ENCODE measurements at regions not wholly inside any gene's neighbourhood (a gene's known extent, or its start where the extent isn't known, plus 50 kb on each side); places are given as distances from the start of the nearest gene placed in this dataset.

- no peak for DNase-seq (ENCODE audit: low spot score)
Measured at GRCh38 chr1:29460041-29460610, 223.8 kb downstream of the PTPRU start.

DNA sequence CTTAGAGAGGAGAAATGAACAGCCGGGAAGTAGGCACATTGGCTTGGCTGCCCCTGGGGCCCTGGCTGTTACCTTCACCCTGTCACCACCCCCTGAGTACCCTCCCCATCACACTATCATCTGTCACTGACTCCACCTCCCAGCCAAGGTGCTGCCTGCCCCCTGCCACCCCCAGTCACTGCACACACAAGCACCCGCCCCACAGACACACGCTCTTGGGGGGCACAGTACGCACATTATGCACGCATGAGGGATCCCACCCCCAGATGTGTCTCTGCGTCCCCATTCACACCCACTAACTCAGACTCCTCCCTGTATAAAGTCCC, 223.3 kb downstream of the PTPRU start:
- no peak for DNase-seq (ENCODE audit: low spot score)

DNA sequence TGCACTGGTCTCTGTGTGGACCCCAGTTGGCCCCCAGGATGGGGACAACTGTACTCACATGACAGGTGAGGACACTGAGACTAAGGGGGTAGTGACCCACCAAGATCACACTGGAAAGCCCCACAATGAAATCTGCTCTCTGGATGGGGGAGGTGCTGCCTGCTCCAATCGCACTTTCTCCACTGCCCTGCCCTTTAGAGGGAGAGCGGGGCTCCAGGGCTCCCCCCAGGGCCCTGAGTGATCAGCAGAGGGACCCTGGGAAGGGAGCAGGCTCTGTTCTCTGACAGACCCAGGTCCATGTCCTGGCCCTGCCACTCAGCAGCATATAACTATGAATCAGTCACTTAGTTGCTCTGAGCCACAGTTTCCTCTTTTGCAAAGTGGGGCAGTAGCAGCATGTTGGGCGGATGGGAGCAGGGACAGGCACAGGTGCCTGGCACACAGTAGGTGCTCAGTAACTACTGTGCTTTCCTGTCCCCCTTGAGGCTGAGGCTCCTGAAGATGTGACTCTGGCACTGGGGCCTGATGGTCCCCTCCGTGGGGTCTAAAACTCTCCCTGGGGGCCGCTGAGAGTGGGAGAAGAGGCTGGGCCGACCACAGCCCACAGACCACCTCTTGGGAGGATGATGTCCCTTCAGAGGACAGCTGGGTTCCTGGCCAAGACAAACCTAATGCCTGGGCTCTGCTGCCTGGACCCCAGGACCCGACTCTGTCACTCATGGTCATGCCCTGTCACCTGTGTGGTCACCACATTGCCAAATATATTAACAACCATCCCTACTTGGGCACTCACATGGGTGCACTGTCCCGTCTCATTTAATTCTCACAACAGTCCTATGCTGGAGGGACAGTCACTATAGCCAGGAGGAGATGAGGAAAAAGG, 222.7 kb downstream of the PTPRU start:
- no peak for DNase-seq (ENCODE audit: low spot score)

GRCh38 chr1:29457496-29458368, 221.4 kb downstream of the PTPRU start:
- no peak for DNase-seq (ENCODE audit: low spot score)

DNA sequence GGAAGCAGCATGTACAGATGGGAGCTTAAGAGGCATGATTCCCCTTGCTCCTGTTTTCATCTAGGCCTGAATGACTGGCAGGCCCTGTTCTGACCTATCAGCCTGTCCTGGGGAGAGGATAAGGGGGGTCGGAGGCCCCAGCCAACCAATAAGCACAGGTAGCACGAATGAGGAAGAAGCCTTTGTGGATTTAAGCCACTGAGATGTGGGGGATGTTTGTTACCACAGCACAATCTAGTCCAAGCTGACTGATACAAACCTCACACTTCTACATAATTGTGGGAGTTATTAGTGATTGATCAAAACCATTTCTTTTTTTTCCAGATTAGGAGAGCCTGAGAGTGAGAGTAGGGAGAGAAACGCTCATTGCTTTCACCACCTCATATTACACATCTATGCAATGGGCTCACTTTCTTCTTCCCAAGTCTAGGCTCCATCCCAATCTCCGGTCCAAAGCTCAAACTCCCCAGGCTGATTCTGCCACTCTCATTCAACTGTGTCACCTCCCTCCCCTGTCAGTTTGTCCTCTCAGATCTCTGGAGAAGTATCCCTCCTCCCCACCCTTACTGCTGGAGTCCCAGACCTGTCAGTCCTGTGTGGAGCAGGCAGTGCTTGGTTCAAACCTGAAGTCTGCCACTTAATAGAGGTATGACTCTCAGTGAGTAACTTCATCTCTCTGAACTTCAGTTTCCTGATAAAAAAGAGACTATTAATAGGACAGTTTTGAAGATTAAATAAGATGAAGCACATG, 220.5 kb downstream of the PTPRU start:
- DNase-seq (ENCODE audit: low spot score): no peak

DNA sequence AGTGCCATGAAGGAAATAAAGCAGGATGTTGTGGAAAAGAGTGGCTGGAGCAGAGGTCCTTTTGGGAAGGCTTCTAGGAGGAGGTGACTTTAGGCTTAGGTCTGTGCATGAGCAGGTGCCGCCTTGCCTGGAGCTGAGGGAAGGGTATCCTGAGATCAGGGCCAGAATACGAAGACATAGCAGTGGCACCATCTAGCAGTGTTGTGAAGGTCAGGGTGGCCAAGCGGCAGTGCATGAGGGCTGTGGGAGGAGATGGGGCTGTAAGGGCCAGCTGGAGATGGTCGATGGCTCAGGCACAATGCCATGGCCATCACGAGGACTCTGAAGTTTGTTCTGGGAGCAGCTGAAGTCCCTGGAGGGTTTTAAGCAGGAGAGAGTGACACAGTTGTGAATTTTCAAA, 219.5 kb downstream of the PTPRU start:
- DNase-seq (ENCODE audit: low spot score): no peak

- no peak for DNase-seq (ENCODE audit: low spot score)
Measured at GRCh38 chr1:29454616-29455380, 218.5 kb downstream of the PTPRU start.

DNA sequence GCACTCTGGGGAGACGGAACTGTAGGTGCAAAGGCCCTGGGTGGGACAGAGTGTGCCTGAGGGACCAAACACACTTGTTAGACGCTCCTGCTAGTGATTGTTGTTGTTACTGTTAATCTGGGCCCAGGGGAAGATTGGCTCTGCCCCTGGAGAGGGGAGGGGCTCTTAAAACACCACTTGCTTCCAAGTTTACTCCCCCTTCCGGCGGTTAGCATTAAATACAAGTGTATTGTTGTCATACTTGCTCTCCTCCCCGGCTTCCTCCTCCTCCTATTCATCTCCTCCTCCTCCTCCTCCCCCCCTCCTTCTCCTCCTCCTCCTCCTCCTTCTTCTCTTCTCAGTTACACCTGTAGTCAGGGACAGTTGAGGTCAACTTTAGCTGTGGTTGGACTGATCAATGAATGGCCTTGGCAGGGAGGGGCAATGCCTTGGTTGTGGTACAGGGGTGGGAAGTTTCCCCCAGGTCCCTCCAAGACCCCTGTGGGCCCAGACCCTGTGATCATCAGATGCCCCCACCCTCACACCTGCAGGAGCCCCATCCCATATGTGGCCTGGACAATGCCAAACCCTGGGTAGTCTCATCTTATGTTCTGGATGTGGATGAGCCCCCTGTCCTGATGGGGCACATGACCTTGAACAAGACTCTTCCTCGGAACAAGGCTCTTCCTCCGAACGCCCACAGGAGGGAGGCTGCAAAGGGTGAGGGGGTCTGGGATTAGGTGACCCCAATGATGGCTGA, 217.3 kb downstream of the PTPRU start:
- no peak for DNase-seq (ENCODE audit: low spot score)

DNA sequence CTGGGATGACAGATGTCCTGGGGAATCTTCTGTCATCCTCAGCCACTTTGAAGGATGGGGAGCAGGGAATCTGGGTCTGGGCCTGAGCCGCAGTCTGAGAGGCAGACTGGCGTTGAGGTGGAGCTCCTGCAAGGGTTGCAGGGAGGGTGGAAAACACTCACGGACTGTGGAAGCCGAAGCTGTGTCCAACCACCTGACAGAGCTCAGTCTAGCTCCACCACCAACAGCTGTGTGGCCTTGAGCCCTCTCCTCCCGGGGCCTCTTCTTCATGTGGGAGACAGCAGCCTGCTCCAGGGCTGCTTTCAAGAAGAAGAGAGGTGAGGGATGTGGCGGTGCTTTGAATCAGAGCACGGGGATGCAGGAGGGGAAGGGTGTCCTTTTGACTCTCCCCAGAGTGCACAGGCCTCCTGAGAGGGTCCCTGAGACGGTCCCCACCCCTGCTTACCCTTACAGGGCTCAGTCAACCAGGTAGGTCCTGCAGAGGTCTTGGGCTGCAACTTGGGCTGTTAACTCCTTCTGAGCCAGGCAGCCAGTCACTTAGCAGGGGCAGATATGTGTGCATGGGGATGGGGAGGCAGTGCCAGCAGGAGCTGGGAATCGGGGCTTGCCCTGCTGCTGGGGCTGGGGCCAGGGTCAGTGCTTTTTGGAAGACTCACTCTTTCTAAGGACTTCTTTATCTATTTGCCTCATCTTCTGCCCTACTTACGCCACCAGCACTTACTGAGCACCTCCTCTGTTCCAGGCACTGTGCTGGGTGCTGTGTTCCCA, 216.3 kb downstream of the PTPRU start:
- no peak for DNase-seq (ENCODE audit: low spot score)

DNA sequence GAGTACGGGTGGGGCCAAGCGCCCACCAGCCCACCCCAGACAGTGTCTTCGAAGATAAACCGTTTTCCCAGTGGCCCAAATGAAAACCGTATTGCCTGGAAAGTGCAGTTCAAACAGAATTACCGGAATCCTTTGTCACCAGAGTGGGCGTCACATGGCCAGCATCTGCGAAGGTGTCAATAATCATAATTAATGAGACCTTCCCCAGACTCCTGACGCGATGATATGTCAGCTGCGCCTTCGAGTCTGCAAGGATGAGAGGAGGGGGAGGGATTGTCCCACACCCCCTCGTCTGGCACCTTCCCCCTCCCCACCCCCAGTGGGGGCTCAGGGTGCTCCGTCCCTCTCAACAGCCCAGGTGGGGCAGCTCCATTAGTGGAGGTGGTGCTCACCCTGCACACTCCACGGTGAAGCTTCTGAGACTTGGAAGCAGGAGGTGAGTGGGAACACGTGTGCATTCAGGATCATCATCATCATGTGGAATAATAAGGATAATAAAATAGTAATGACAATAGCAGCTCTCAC, 215.1 kb downstream of the PTPRU start:
- no peak for DNase-seq (ENCODE audit: low spot score)

DNA sequence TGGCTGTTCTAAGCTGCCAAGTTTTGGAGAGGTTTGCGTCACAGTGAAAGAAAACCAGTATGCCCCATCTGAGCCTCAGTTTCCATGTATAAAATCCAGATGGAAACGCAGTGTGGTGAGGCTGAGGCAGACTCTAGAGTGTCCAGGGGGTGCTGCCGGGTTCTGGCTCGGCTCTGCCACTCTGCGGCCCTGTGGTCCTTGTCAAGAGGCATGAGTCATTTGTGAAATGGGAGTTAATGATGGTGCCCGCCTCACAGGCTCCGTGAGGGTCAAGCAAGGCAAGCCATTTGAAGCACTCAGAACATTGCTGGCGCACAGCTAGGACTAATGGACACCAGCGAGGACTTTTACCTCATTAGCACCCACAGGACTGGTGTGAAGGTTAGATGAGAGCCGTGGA, 214.3 kb downstream of the PTPRU start:
- no peak for DNase-seq (ENCODE audit: low spot score)

DNA sequence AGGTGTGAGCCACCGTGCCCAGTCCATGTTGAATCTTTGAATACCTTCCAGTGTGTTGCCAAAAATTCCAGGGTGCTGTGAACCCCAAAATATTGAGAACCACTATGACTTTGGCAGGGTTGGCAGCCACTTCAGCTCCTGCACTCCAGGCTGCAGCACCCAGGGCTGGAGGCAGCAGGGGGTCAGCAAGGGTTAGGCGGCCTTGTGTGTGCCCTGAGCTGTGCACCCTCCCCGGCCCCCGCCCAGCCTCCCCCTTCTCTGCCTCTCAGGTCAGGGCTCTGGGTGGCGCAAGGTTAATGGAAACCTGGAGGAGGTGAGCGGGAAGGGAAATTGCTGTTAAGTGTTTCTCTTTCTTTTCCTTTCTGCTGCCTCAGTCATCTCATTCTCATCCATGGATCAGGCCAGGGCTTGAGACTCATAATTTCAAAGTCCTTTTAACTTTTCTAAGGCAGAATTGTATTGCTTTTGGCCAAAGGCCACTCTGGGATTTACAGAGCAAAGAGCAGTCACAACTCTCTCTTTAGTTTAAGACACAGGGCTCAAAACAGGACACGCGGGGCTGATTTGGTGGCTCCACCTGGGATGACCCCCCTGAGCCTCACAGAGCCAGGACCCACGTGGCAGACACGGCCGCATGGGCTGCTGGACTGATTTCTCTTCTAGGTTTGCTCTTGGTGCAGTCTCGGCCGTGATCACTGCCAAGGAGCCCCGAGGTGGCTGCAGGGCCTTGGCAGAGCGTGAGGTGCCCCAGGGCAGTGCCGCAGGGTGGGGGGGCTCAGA, 212.3 kb downstream of the PTPRU start:
- no peak for DNase-seq (ENCODE audit: low spot score)

- DNase-seq (ENCODE audit: low spot score): no peak
Measured at GRCh38 chr1:29447368-29447767, 211.0 kb downstream of the PTPRU start.

GRCh38 chr1:29444782-29445729, 208.7 kb downstream of the PTPRU start:
- no peak for DNase-seq (ENCODE audit: low spot score)

DNA sequence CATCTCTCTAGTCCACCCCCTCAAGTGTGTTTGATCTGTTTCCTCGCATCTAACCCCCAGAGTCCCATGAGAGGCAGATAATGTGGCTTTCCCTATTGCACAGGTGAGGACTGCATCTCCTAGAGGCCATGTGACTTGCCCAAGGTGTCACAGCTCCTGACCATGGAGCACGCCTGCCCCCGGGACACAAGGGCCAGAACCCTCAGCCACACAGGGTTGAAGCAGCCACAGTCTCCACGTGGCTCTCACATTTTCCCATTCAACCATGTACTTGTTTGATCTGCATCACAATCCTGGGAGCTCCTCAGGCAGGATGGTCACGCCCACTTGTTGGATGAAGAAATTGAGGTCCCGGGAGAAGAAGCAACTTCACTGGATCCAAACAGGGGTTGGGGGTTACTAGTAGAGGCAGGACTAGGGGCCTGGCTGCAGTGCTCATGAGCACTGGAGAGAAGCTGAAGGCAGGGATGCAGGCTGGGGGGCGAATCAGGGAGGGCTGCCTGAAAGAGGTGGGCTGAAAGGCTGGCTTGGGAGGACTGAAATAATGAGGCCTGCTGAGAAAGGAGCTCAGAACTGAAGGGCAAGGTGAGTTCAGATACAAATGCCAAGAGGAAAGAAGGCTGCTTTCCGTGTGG, 207.9 kb downstream of the PTPRU start:
- DNase-seq (ENCODE audit: low spot score): no peak

GRCh38 chr1:29441916-29442668, 205.8 kb downstream of the PTPRU start:
- no peak for DNase-seq (ENCODE audit: low spot score)
